KOPT-K1 (cell line): ENCODE measurements at regions not wholly inside any gene's neighbourhood (a gene's known extent, or its start where the extent isn't known, plus 50 kb on each side); places are given as distances from the start of the nearest gene placed in this dataset.
"Not testable (repeated sequence)": the region's sequence is repeated elsewhere in the genome, so short reads cannot be mapped to it uniquely, and the experiment has no call there.

Experiments used
- H3K27ac ChIP-seq: fragments of 200-600 bp; sonication (generic); 2 replicates; pipeline ENCODE4 v1.5.1; 2016; ENCODE audit warnings: antibody characterized with exemption, mild to moderate bottlenecking, low read depth, low read length; ENCODE audit not compliant: poor library complexity, severe bottlenecking
- H3K36me3 ChIP-seq: fragments of 200-600 bp; sonication (generic); 2 replicates; pipeline ENCODE4 v1.5.1; 2017; ENCODE audit warnings: antibody characterized with exemption, mild to moderate bottlenecking, low read length, moderate library complexity; ENCODE audit not compliant: insufficient read depth
- H3K9me3 ChIP-seq: fragments of 200-600 bp; sonication (generic); 2 replicates; pipeline ENCODE4 v1.5.1; 2017; ENCODE audit warnings: antibody characterized with exemption, low read length, mild to moderate bottlenecking; ENCODE audit not compliant: insufficient read depth, poor library complexity, severe bottlenecking

DNA sequence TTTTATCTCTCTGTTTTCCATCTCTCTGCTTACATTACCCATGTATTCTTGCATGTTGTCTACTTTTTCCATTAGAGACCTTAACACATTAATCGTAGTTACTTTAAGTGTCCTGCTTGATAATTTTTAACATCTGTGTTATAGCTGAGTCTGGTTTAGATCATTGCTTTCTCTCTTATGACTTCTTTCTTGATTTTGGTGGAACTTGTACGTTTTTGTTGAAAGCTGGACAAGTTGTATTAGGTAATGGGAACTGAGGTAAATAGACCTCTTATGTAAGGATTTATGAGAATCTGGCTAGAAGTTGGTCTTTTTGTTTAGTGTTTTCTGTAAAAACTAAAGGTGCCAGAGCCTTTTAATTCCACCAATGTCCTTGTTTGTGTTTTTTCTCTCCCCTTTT, 100.8 kb upstream of the LYZL2 start:
- Histone ChIP-seq H3K9me3 (no peaks in the 10 kb centered on the region), H3K27ac (no peak overlapping the region)

DNA sequence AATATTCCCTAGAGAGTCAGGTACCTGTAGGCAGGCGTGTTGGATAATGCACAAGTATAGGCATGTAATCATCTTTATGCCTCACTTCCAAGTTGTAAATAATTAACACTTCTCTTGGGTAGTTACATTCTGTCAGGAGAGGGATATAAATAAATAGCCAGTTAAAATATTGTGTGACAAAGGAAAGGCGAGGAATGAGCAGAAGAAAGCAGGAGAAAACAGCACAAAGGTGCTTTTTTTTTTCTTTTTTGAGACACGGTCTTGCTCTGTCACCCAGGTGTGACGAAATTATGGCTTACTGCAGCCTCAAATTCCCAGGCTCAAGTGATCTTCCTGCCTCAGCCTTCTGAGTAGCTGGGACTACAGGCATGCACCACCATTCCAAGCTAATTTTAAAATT, 99.2 kb upstream of the LYZL2 start:
- no peaks in the 10 kb centered on the region for H3K36me3 ChIP-seq

More for the DNA sequence above, 100.8 kb upstream of the LYZL2 start:
- no peaks in the 10 kb centered on the region for H3K36me3 ChIP-seq

DNA sequence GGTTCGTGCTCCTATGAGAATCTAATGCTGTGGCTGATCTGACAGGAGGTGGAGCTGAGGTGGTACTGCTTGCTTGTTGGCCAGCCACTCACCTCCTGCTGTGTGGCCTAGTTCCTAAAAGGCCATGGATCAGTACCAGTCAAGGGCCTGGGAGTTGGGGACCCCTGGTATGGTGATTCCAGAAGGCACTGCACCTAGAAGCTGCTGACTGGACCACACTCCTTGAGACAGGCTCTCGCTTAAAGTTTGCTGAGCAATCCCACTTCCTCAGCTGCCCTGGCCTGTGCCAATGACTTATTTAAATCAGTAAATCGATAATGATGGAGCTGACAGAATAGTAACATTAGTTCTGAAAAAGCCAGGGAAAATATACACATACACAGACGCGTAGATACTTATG, 98.6 kb upstream of the LYZL2 start:
- H3K36me3 ChIP-seq: no peaks in the 10 kb centered on the region
- no peaks in the 10 kb centered on the region for H3K9me3 ChIP-seq
- no peak overlapping the region for H3K27ac ChIP-seq

More for the DNA sequence above, 99.2 kb upstream of the LYZL2 start:
- Histone ChIP-seq H3K9me3 (no peaks in the 10 kb centered on the region), H3K27ac (no peak overlapping the region)

DNA sequence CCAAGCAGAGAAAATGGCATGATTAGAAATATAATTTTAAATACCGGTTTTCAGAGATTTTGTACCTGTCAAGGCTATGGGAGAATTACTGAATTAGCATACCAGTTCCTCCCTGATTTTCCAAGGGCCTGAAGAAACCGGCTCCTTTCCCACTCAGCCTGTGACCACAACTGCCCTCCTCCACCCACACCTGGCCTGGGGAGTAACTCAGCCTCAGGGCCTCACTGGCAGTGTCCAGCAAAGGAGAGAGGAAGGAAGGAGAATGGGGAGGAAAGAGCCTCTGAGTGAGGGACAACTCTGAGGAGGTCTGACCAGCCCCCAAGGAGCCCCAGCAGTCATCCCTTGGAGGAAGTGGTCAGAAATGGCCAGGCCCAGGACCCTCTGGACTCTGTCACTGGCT, 98.0 kb upstream of the LYZL2 start:
- no peak overlapping the region for H3K27ac ChIP-seq
- H3K9me3 ChIP-seq: no peaks in the 10 kb centered on the region

DNA sequence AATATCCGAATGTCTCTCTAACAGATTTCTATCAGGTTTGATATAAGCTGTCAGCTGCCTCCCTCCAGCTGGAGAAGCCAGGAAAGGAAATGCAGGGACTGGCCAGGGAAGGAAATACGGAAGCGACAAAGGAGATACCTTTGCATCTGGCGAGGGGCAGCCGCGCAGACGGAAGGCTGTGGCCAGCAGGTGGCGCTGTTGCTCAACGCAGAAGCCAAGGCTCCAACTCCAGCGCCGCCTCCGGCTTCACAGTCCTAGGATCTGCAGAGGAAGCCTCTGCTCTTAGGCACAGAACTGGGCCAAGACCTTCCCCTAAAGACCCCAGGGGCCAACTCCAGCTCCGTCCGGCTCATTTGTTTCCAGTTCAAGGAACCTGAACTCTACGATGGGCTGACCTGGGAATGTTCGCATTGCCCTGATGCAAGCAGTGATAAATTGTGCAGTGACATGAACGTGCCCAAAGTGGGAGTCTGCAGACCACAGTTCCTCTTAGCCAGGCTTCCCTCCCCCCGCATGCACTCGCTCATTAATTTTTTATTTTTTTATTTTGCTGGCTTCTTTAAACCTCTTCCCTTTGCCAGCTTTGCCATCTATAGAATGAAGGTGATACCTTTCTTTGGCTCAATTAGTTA, 97.3 kb upstream of the LYZL2 start:
- H3K9me3 ChIP-seq, H3K27ac ChIP-seq, H3K36me3 ChIP-seq: not testable (repeated sequence)

More for the DNA sequence above, 98.0 kb upstream of the LYZL2 start:
- no peaks in the 10 kb centered on the region for H3K36me3 ChIP-seq

DNA sequence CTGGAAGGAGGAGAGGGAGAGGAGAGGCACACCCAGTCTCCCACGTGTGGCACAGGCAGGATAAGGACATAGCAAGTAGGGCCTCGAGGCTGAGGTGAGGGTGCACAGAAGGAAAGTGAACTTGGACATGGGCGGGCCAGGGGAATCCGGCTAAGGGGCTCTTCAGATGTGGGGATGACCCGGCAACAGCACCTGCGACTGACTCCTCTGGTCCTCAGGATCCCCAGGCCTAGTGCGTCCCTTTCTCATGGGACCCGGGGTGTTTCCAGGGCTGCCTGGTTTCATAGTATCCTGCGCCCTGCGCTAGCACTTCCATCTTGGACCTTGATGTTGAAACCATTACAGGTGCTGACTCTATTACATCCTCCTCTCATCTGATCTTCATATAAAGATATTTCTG, 96.1 kb upstream of the LYZL2 start:
- no peaks in the 10 kb centered on the region for H3K9me3 ChIP-seq
- no peaks in the 10 kb centered on the region for H3K36me3 ChIP-seq
- H3K27ac ChIP-seq: no peak overlapping the region

DNA sequence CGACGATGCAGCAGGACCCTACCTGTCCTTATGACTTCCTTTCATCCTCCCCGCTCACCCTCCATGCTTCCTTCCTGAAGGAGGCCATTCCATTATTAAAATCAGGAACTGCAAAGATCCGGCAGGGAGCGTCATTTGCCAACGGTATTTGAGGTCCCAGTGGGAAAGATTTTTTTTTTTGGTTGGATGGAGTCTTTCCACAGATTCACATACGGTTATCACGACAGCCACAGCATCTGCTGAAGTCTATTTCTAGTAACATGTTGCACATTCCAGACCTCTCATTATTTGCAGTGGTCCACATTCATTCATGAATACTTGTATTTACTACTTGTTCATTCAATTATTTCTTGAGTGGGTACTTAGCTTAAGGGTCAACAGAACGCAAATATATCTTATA, 94.7 kb upstream of the LYZL2 start:
- no peak overlapping the region for H3K27ac ChIP-seq
- no peaks in the 10 kb centered on the region for H3K36me3 ChIP-seq
- H3K9me3 ChIP-seq: no peaks in the 10 kb centered on the region

DNA sequence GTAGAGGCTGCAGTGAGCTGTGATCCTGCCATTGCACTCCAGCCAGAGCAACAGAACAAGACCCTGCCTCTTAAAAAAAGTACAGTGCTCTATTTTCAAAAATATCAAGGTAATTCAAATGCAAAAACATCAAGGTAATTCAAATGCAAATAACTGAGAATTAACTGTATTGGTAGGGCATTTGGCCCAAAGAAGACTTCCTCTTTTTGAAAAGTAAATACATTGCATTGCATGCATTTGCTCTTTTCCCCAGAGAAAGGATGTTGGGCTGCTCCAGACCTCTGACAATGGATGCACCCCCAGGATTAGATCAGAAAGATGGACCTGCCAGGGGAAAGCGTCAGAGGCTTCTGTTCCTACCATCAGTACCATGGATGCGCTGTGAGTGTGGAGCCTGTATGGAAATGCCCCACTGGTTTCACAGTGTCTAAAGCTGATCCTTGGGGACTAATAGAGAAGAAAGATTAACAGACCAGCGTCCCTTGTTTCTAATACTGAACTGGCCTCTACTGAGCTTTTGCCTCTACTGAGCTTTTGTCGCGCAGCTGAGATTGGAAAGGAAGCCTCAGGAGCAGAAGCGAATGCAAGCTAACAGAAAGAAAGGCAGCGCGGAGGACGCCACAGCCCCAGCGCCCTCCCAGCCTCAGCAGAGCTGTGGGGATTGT, 93.5 kb upstream of the LYZL2 start:
- Histone ChIP-seq H3K9me3 (no peaks in the 10 kb centered on the region), H3K27ac (no peak overlapping the region), H3K36me3 (no peaks in the 10 kb centered on the region)

DNA sequence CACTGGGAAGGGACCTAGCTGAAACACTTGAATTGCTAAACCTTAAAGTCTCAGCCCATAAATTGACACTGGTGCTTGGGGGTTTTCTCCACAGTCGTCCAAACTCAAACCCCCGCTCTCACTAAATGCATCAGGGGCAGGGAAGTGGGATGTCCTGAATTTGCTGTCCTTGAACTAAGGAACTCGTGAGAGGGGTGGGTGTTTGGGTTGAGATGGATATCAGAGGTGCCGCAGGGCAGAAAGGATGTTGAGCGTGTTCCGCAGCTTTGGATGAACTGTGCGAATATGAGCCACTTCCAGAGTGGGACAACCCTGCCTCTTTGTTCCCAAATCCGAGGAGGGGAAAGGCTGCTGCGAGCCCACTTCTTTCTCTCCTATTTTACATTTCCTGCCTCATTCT, 90.3 kb upstream of the LYZL2 start:
- Histone ChIP-seq H3K27ac (no peak overlapping the region), H3K36me3 (no peaks in the 10 kb centered on the region), H3K9me3 (no peaks in the 10 kb centered on the region)

DNA sequence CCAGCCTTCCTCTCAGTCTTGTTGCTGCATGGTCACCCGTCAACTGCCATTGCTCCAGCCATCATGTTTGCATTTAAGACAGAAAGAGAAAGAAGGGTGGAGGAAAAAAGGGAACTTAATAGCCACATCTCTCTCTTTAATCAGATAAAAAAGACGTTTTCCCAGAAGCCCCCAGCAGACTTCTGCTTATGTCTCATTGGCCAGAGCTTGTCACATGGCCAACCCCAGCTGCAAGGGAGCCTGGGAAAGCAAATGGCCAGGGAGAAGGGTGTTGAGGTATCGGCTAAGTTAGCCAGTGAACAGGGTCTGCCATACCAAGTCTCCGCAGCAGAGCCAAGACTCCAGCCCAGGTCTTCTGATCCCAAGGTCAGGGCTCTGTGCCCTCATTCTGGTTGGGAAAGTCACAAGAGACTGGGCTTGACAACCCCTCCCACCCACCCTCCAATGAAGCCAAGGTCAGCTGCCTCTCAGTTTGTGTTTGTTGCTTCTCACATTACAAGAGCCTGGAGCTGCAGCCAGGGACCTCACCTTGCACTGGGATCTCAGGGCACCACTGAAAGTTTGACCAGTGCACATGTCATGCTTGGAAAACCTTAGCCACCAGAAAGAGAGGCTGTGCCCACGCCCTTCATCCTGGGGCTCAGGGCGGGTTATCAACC, 80.3 kb upstream of the LYZL2 start:
- H3K9me3 ChIP-seq: peaks cover 12% of the 10 kb centered on the region
- H3K36me3 ChIP-seq: no peaks in the 10 kb centered on the region
- no peak overlapping the region for H3K27ac ChIP-seq

DNA sequence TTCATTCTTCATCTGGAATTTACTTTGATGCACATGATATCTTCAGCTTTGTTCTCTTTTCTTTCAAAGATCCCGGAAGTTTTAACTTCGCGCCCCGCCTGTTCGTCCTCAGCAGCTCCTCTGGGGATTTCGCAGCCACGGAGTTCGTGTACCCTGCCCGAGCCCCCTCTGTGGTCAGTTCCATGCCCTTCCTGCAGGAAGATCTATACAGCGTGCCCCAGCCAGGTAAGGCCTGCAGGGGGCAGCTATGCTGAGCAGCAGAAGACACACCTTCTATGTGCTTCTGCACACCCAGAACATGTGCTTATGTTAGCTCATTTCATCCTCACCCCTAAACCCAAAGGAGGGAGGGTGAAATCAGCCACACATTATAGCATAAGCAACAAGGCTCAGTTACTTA, 79.7 kb upstream of the LYZL2 start:
- H3K36me3 ChIP-seq: no peaks in the 10 kb centered on the region
- peaks cover 9% of the 10 kb centered on the region for H3K9me3 ChIP-seq
- H3K27ac ChIP-seq: no peak overlapping the region

DNA sequence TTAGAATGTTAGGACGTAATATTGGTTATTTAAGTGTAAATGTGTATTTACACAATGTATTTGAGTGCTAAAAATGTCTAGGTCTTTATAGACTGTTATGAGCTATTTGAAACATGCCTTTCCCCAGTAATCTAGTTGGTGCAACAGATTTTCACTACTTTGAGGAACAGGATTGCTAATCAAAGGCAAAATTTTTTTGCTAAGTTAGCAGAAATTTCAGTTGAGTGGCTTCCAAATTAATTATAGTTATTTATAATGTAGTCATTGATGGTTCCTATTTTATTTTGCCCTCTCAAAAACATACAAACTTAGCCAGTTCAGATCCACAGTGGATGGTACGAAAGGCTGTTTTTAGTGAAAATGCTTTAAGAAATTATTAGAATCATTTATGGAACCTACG, 78.7 kb upstream of the LYZL2 start:
- Histone ChIP-seq H3K36me3 (no peaks in the 10 kb centered on the region), H3K27ac (no peak overlapping the region), H3K9me3 (no peaks in the 10 kb centered on the region)

DNA sequence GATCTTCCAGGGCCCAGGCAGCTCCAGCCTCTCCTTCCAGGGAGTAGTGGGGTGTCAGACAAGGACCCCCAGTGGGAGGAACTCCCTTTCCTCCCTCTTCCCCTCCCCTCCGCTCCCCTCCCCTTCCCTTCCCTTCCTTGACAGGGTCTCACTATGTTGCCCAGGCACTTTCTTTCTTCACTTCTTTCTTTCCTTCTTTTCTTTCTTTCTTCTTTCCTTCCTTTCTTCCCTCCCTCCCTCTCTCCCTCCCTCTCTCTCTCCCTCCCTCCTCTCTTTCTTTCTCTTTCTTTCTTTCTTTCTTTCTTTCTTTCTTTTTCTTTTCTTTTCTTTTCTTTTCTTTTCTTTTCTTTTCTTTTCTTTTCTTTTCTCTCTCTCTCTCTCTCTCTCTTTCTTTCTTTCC, 76.6 kb upstream of the LYZL2 start:
- peak overlapping the region; percentile 99 for H3K27ac ChIP-seq
- not testable (repeated sequence) for H3K9me3 ChIP-seq, H3K36me3 ChIP-seq

DNA sequence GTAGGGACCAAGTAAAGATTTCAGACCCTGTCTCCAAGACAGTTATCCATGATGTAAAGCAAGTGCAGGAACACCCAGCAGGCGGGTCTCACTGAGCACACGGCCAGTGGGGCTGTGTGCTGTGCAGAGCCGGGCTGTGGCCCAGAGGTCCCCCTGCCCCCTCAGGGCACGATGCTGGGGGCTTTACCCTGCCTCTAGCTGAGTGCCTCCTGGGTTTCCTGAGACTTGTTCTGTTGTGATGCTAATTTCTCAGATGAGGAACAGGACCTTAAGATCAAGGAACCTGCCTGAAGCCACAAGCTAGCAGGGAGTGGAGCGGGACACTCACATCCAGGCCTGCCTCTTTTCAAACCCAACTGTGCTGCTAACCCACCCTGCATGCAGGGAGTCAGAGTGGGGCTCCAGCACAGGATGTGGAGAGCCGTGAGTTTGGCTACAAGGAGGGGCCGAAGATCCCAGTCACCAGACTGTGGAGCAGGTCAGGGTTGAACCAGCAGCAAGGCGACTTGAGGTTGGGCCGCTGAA, 76.1 kb upstream of the LYZL2 start:
- no peaks in the 10 kb centered on the region for H3K36me3 ChIP-seq
- H3K9me3 ChIP-seq: no peaks in the 10 kb centered on the region
- peak overlapping the region; percentile 99 for H3K27ac ChIP-seq

DNA sequence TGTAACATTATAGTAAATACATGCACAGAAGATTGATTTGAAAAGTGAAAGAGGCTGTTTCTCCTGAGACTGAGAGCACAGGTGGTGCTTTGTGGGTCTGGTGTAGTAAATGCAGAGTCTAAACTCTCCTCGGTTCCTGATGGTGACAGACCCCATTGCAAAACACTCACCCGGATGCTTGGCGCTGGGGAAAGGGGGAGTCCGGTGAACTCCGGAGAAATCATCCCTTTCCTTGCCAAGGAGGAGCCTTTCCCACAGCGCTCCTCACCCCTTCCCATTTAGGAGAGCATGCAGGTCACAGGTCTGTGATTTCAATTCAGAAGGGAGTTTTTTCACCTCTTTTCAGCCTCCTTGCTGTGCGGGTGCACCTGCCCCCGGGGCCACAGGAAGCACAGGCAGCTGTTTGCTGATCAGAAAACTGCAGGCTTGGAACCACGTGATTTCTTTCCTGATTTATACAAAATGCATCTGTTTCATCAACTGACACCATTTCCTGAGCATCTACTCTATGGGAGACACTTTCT, 75.6 kb upstream of the LYZL2 start:
- peak overlapping the region; percentile 99 for H3K27ac ChIP-seq
- no peaks in the 10 kb centered on the region for H3K36me3 ChIP-seq
- no peaks in the 10 kb centered on the region for H3K9me3 ChIP-seq
